Endometrium (tissue), 2 donors: ENCODE measurements at regions not wholly inside any gene's neighbourhood (a gene's known extent, or its start where the extent isn't known, plus 50 kb on each side); places are given as distances from the start of the nearest gene placed in this dataset.

Experiments used
- FAIRE-seq: peaks from 2 replicates; lab custom pipeline; 2012; peaks lifted over from hg19 to GRCh38; lab: Jason Lieb, UNC
- donor health status: control.
- donor health status: control.

- no peak for FAIRE-seq
Observed at GRCh38 chr5:56513141-56513540, 280.0 kb upstream of the ANKRD55 start.

- FAIRE-seq, result no peak
Observed at GRCh38 chr5:56512313-56512996, 279.3 kb upstream of the ANKRD55 start.

- no peak for FAIRE-seq
Observed at GRCh38 chr5:56511326-56511841, 278.3 kb upstream of the ANKRD55 start.

GRCh38 chr5:56508249-56508648 is 275.1 kb upstream of the ANKRD55 start:
- FAIRE-seq, result no peak

GRCh38 chr5:56507351-56507930 is 274.3 kb upstream of the ANKRD55 start:
- FAIRE-seq, result no peak

GRCh38 chr5:56506211-56506965 is 273.3 kb upstream of the ANKRD55 start:
- no peak for FAIRE-seq

- FAIRE-seq, result no peak
Observed at GRCh38 chr5:56503929-56504328, 270.8 kb upstream of the ANKRD55 start.

GRCh38 chr5:56501781-56502557 is 268.8 kb upstream of the ANKRD55 start:
- no peak for FAIRE-seq

GRCh38 chr5:56499901-56500300 is 266.8 kb upstream of the ANKRD55 start:
- no peak for FAIRE-seq

GRCh38 chr5:56499491-56499890 is 266.4 kb upstream of the ANKRD55 start:
- no peak for FAIRE-seq

GRCh38 chr5:56498759-56499395 is 265.7 kb upstream of the ANKRD55 start:
- FAIRE-seq, result no peak

GRCh38 chr5:56496581-56497063 is 263.5 kb upstream of the ANKRD55 start:
- no peak for FAIRE-seq

GRCh38 chr5:56494300-56494731 is 261.2 kb upstream of the ANKRD55 start:
- FAIRE-seq, result no peak

GRCh38 chr5:56493766-56494165 is 260.6 kb upstream of the ANKRD55 start:
- FAIRE-seq, result no peak

GRCh38 chr5:56493308-56493707 is 260.2 kb upstream of the ANKRD55 start:
- no peak for FAIRE-seq

GRCh38 chr5:56492812-56493211 is 259.7 kb upstream of the ANKRD55 start:
- no peak for FAIRE-seq

GRCh38 chr5:56490971-56491468 is 257.9 kb upstream of the ANKRD55 start:
- FAIRE-seq, result no peak

- no peak for FAIRE-seq
Observed at GRCh38 chr5:56489272-56489671, 256.1 kb upstream of the ANKRD55 start.

GRCh38 chr5:56487528-56488115 is 254.5 kb upstream of the ANKRD55 start:
- no peak for FAIRE-seq

GRCh38 chr5:56482363-56482762 is 249.2 kb upstream of the ANKRD55 start:
- no peak for FAIRE-seq
